DND-41 (cell line): ENCODE measurements at regions not wholly inside any gene's neighbourhood (a gene's known extent, or its start where the extent isn't known, plus 50 kb on each side); places are given as distances from the start of the nearest gene placed in this dataset.

ENCODE experiments used
- ATAC-seq: fragments of 200-7000 bp; cut with Tn5 transposase; 3 replicates; pipeline ENCODE4 v1.9.1; 2021; ENCODE audit warnings: low read depth; ENCODE audit not compliant: insufficient read depth
- DNase-seq: peaks from one replicate; pipeline ENCODE4 v3.0.0-alpha.2; 2020
- H2AFZ ChIP-seq: 2 replicates; pipeline ENCODE4 v1.6.0; 2012; ENCODE audit warnings: low read depth, low read length
- H3K27ac ChIP-seq: 2 replicates; pipeline ENCODE4 v1.5.1; 2012; ENCODE audit warnings: low read length, inconsistent platforms
- H3K27me3 ChIP-seq: fragments of 200-600 bp; sonication (generic); 2 replicates; pipeline ENCODE4 v1.6.0; 2012; ENCODE audit warnings: low read length, mild to moderate bottlenecking, inconsistent platforms; ENCODE audit not compliant: insufficient read depth, poor library complexity
- H3K36me3 ChIP-seq: 2 replicates; pipeline ENCODE4 v1.5.1; 2012; ENCODE audit warnings: low read length, inconsistent platforms; ENCODE audit not compliant: insufficient read depth
- H3K4me1 ChIP-seq: 2 replicates; pipeline ENCODE4 v1.5.1; 2012; ENCODE audit warnings: mild to moderate bottlenecking, low read length; ENCODE audit not compliant: insufficient read depth
- H3K4me2 ChIP-seq: 2 replicates; pipeline ENCODE4 v1.6.0; 2012; ENCODE audit warnings: mild to moderate bottlenecking, moderate library complexity, low read length, inconsistent platforms; ENCODE audit not compliant: insufficient read depth
- H3K4me3 ChIP-seq, 2 experiments: fragments of 200-600 bp in 1 of 2; shearing (Covaris generic) in 1 of 2; 2 replicates each; pipeline ENCODE4 v1.5.1; 2012 to 2016; ENCODE audit warnings: inconsistent platforms in 2 of 2, low read length in 2 of 2, mild to moderate bottlenecking in 2 of 2, low read depth in 1 of 2, moderate library complexity in 1 of 2
- H3K79me2 ChIP-seq: 2 replicates; pipeline ENCODE4 v1.6.0; 2012; ENCODE audit warnings: low read length, inconsistent platforms; ENCODE audit not compliant: insufficient read depth
- H3K9ac ChIP-seq: 2 replicates; pipeline ENCODE4 v1.6.0; 2012; ENCODE audit warnings: low read depth, mild to moderate bottlenecking, inconsistent platforms, low read length, moderate library complexity
- H3K9me3 ChIP-seq: 2 replicates; pipeline ENCODE4 v1.5.1; 2012; ENCODE audit warnings: low read length, moderate library complexity, mild to moderate bottlenecking, inconsistent platforms; ENCODE audit not compliant: insufficient read depth, severe bottlenecking
- H4K20me1 ChIP-seq: 2 replicates; pipeline ENCODE4 v1.6.0; 2012; ENCODE audit warnings: low read length; ENCODE audit not compliant: insufficient read depth
- EZH2 ChIP-seq: IDR thresholded peaks from 3 replicates; pipeline ENCODE4 v1.6.1; 2012; ENCODE audit warnings: borderline replicate concordance, low read depth, mild to moderate bottlenecking, moderate library complexity, low read length, inconsistent platforms; ENCODE audit not compliant: severe bottlenecking
- TF ChIP-seq, protein P1 (sequence below): IDR thresholded peaks from 2 replicates; pipeline ENCODE4 v1.5.1; 2012; ENCODE audit warnings: borderline replicate concordance, low read length, moderate library complexity, mild to moderate bottlenecking; ENCODE audit not compliant: poor library complexity, severe bottlenecking; ENCODE audit errors: extremely low read depth

DNA sequence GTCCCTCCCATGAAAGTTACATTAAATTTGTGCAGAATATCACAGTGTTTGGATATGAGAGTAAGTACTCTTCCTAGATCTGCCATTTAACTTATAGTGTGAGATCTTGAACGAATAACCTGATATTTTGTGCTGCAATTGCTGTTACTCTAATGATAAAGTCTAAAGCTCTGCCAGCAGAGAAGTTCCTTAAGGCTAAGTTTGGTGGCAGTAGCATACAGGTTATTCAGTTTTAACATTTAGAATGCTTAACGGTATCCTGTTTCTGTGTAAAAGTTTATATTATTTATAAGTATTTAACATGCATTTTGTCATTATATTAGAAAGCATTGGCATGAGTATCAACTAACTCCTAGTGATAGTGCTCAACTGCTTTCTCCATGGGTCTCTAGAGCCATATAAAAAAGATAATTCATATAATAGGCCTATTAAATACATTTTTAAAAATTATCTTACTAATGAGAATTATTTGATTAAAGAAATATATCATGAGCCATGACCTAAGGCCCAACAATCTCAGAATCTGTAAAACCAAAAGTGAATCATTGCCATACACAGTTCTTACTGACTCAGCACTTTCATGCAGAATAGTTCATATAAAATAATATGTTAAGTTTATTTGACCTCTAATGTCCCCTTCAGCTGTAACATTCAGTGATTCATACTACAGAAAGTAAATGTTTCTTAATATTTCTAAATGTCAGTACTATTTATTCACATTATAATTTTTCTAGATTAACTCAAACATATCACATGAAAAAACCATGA is 1058.6 kb downstream of the TRHDE start:
- Histone ChIP-seq H3K4me3 (no peak overlapping the region), H3K9me3 (no peaks in the 10 kb centered on the region), H4K20me1 (no peaks in the 10 kb centered on the region), H3K27ac (no peak overlapping the region), H3K4me2 (no peak overlapping the region), H3K4me1 (no peaks in the 10 kb centered on the region), H2AFZ (no peak overlapping the region), H3K79me2 (no peaks in the 10 kb centered on the region), H3K9ac (no peak overlapping the region), H3K27me3 (no peaks in the 10 kb centered on the region), H3K36me3 (no peaks in the 10 kb centered on the region)
- ATAC-seq, result no peak
- TF ChIP-seq, protein P1, sequence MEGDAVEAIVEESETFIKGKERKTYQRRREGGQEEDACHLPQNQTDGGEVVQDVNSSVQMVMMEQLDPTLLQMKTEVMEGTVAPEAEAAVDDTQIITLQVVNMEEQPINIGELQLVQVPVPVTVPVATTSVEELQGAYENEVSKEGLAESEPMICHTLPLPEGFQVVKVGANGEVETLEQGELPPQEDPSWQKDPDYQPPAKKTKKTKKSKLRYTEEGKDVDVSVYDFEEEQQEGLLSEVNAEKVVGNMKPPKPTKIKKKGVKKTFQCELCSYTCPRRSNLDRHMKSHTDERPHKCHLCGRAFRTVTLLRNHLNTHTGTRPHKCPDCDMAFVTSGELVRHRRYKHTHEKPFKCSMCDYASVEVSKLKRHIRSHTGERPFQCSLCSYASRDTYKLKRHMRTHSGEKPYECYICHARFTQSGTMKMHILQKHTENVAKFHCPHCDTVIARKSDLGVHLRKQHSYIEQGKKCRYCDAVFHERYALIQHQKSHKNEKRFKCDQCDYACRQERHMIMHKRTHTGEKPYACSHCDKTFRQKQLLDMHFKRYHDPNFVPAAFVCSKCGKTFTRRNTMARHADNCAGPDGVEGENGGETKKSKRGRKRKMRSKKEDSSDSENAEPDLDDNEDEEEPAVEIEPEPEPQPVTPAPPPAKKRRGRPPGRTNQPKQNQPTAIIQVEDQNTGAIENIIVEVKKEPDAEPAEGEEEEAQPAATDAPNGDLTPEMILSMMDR, result no peak
- no peak for DNase-seq

DNA sequence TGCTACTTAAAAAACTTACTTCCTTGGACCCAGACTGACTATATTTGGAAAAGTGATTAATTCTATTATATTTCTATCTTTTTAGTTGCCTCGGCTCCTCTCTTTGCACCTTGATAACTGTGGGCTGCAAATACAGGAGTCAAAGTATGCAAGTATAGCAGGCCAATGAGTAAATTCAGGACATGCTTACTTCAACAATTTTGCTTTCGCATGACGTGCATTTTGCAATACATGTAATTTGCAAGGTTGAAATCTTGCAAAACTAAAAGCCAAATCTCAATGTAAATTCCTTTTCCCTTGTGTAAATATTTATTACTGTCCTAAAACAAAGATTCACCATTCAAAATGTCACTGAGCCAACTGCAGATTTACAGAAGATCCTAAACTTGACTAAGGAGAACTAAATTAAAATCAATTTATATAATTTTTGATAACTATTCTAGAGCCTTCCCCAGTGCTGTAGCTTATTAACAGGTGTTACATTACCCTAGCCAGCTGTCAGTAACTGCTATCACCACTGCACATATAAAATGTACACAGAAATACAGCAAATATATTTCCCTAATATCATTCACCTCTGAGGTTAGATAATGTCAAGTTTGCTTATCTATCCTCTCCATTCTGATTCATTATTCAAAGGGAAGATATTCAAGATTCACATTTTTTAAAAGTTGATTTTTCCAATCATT is 1069.5 kb downstream of the TRHDE start:
- TF ChIP-seq, protein P1, result no peak
- TF ChIP-seq EZH2, result no peak
- H2AFZ ChIP-seq, result no peak overlapping the region
- no peak overlapping the region for H3K4me2 ChIP-seq
- no peaks in the 10 kb centered on the region for H4K20me1 ChIP-seq
- H3K9me3 ChIP-seq, result no peaks in the 10 kb centered on the region
- no peaks in the 10 kb centered on the region for H3K27me3 ChIP-seq
- no peak overlapping the region for H3K4me3 ChIP-seq
- no peaks in the 10 kb centered on the region for H3K79me2 ChIP-seq
- H3K4me1 ChIP-seq, result no peaks in the 10 kb centered on the region
- no peak overlapping the region for H3K27ac ChIP-seq
- no peak overlapping the region for H3K9ac ChIP-seq
- H3K36me3 ChIP-seq, result no peaks in the 10 kb centered on the region
- ATAC-seq (no peak), DNase-seq (no peak)

DNA sequence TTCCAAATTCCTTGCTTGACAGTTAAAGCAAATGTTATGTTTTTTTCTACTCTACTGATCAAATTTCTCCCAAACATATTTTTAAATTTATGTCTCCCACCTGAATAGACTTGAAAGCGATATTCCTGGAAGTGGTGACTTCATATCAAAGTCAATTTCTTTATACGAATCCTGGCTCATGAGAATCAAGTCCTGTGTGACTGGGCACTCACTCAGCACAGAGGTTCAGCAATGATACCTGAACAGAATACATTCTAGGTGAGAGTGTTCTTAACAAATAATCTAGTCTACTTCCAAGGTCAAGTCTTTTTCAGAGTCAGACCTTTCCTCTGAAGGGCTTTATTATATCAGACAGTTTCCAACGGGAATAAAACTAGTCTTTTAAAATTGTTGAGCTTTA is 1070.6 kb downstream of the TRHDE start:
- no peak overlapping the region for H3K27ac ChIP-seq
- no peak for ATAC-seq
- H3K27me3 ChIP-seq, result no peaks in the 10 kb centered on the region
- TF ChIP-seq EZH2, result no peak
- TF ChIP-seq, protein P1, result no peak
- no peaks in the 10 kb centered on the region for H4K20me1 ChIP-seq
- no peak for DNase-seq
- no peaks in the 10 kb centered on the region for H3K4me1 ChIP-seq
- no peak overlapping the region for H2AFZ ChIP-seq
- no peak overlapping the region for H3K9ac ChIP-seq
- H3K36me3 ChIP-seq, result no peaks in the 10 kb centered on the region
- H3K9me3 ChIP-seq, result no peaks in the 10 kb centered on the region
- H3K4me2 ChIP-seq, result no peak overlapping the region
- H3K79me2 ChIP-seq, result no peaks in the 10 kb centered on the region
- H3K4me3 ChIP-seq, result no peak overlapping the region

DNA sequence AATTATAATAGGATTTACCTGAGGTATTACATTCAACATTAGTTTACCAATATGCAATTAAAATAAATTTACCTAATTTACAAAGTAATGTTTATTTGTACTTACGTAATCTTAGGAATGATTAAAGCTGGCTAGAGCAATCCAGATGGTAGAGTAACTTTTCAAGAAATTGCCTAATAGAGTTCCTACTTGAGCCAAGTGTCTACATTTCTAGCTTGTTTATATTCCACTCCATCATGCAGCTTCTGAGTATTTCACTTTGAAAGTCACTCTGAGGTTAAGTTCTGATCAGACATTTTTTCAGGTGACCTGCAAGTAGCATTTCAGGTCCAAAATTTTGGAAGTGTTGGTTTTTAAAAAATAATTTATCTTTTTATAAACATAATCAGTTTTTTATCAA is 1080.7 kb downstream of the TRHDE start:
- Histone ChIP-seq H3K4me2 (no peak overlapping the region), H2AFZ (no peak overlapping the region), H3K9ac (no peak overlapping the region), H3K9me3 (no peaks in the 10 kb centered on the region), H3K27me3 (no peaks in the 10 kb centered on the region), H3K4me1 (no peaks in the 10 kb centered on the region), H3K27ac (no peak overlapping the region), H4K20me1 (no peaks in the 10 kb centered on the region), H3K36me3 (no peaks in the 10 kb centered on the region), H3K79me2 (no peaks in the 10 kb centered on the region), H3K4me3 (no peak overlapping the region)
- ATAC-seq (no peak), DNase-seq (no peak)
- TF ChIP-seq, protein P1, result no peak
- no peak for TF ChIP-seq EZH2
